H1 (cell line): ENCODE measurements at regions not wholly inside any gene's neighbourhood (a gene's known extent, or its start where the extent isn't known, plus 50 kb on each side); places are given as distances from the start of the nearest gene placed in this dataset.

ENCODE experiments used
- CTCF ChIA-PET: fragments of 300-600 bp; sonication (Branson Sonifier 250); formaldehyde crosslinking; loops from one replicate; lab custom pipeline; 2021; ENCODE audit not compliant: partially characterized antibody; lab: Charles Lee
- POLR2A ChIA-PET: fragments of 300-600 bp; sonication (Branson Sonifier 250); formaldehyde crosslinking; loops from one replicate; lab custom pipeline; 2021; ENCODE audit warnings: inconsistent platforms; ENCODE audit not compliant: partially characterized antibody; lab: Charles Lee
- DNase-seq, 2 experiments: peaks; one replicate each; pipeline versions ENCODE4 v3.0.0 to v3.0.0-alpha.2; 2010 to 2022; ENCODE audit warnings: low spot score in 2 of 2, low read depth in 1 of 2, mixed read lengths in 1 of 2
- FAIRE-seq: peaks from 2 replicates; lab custom pipeline; 2011; peaks lifted over from hg19 to GRCh38; lab: Jason Lieb, UNC
- H2AFZ ChIP-seq: 2 replicates; pipeline ENCODE4 v1.8.1; 2012; ENCODE audit warnings: low read length, inconsistent platforms
- H2AK5ac ChIP-seq: 2 replicates; pipeline ENCODE4 v1.6.1; 2013; ENCODE audit warnings: low read depth, low read length
- H2BK120ac ChIP-seq: replicated peaks from 2 replicates; pipeline ENCODE3; 2013; ENCODE audit warnings: low read depth, low read length, inconsistent platforms
- H2BK12ac ChIP-seq: 2 replicates; pipeline ENCODE4 v1.6.1; 2013; ENCODE audit warnings: low read depth, low read length
- H2BK15ac ChIP-seq: 2 replicates; pipeline ENCODE4 v1.6.1; 2013; ENCODE audit warnings: low read length
- H2BK20ac ChIP-seq: 2 replicates; pipeline ENCODE4 v1.6.1; 2013; ENCODE audit warnings: low read length
- H2BK5ac ChIP-seq: 2 replicates; pipeline ENCODE4 v1.6.1; 2013; ENCODE audit warnings: low read depth, low read length
- H3K14ac ChIP-seq: 2 replicates; pipeline ENCODE4 v1.6.1; 2013; ENCODE audit warnings: inconsistent platforms; ENCODE audit not compliant: insufficient read length
- H3K18ac ChIP-seq: 2 replicates; pipeline ENCODE4 v1.6.1; 2013; ENCODE audit warnings: low read length; ENCODE audit errors: extremely low read depth
- H3K23ac ChIP-seq: 2 replicates; pipeline ENCODE4 v1.6.1; 2013; ENCODE audit warnings: inconsistent platforms; ENCODE audit not compliant: insufficient read length
- H3K23me2 ChIP-seq: 2 replicates; pipeline ENCODE4 v1.6.1; 2013; ENCODE audit warnings: low read depth, low read length
- H3K27ac ChIP-seq: 2 replicates; pipeline ENCODE4 v1.6.1; 2011; ENCODE audit warnings: low read depth, low read length, inconsistent platforms
- H3K27me3 ChIP-seq, 4 experiments: replicated peaks in 1 of 4; 1 replicate in 1 of 4; 2 replicates in 3 of 4; pipeline versions ENCODE4 v1.6.1 to v1.8.1; 2011 to 2013; ENCODE audit warnings: low read length in 3 of 4, mild to moderate bottlenecking in 3 of 4, inconsistent platforms in 2 of 4, mixed read lengths in 2 of 4, moderate library complexity in 1 of 4; ENCODE audit not compliant: control insufficient read depth in 3 of 4, insufficient read depth in 3 of 4; ENCODE audit errors: extremely low read depth in 1 of 4
- H3K36me3 ChIP-seq, 4 experiments: 2 replicates each; pipeline versions ENCODE4 v1.6.1 to v1.8.1; 2011 to 2013; ENCODE audit warnings: mild to moderate bottlenecking in 4 of 4, low read length in 3 of 4, moderate library complexity in 2 of 4, control low read depth in 1 of 4, inconsistent platforms in 1 of 4; ENCODE audit not compliant: insufficient read depth in 4 of 4, control insufficient read depth in 2 of 4
- H3K4ac ChIP-seq: replicated peaks from 2 replicates; pipeline ENCODE3; 2013; ENCODE audit warnings: low read length, low read depth, mixed read lengths, inconsistent platforms; ENCODE audit not compliant: insufficient read length
- H3K4me1 ChIP-seq, 4 experiments: replicated peaks in 1 of 4; 1 replicate in 1 of 4; 2 replicates in 3 of 4; pipeline versions ENCODE4 v1.6.1 to v1.8.1; 2011 to 2013; ENCODE audit warnings: low read length in 3 of 4, inconsistent platforms in 2 of 4, mixed read lengths in 1 of 4; ENCODE audit not compliant: insufficient read depth in 4 of 4, control insufficient read depth in 3 of 4
- H3K4me2 ChIP-seq, 2 experiments: 2 replicates each; pipeline versions ENCODE4 v1.6.1 to v1.8.1; 2011 to 2013; ENCODE audit warnings: low read depth in 2 of 2, low read length in 2 of 2, control low read depth in 1 of 2, inconsistent platforms in 1 of 2, mild to moderate bottlenecking in 1 of 2; ENCODE audit not compliant: insufficient read depth in 1 of 2
- H3K4me3 ChIP-seq, 4 experiments: fragments of 200-600, 300-600 bp in 1 of 4; sonication (generic), shearing (Covaris generic), sonication (Bioruptor Twin) in 1 of 4; 2 replicates each; pipeline versions ENCODE4 v1.5.1 to v1.8.1; 2011 to 2016; ENCODE audit warnings: low read length in 4 of 4, low read depth in 3 of 4, control low read depth in 2 of 4, inconsistent platforms in 2 of 4, mild to moderate bottlenecking in 2 of 4, mixed read lengths in 1 of 4, moderate library complexity in 1 of 4; ENCODE audit not compliant: insufficient read depth in 2 of 4; ENCODE audit errors: extremely low read depth in 1 of 4
- H3K56ac ChIP-seq: replicated peaks from 2 replicates; pipeline ENCODE3; 2013; ENCODE audit warnings: low read depth, mild to moderate bottlenecking, mixed read lengths, low read length, inconsistent platforms; ENCODE audit not compliant: insufficient read length
- H3K79me1 ChIP-seq: 2 replicates; pipeline ENCODE4 v1.6.1; 2013; ENCODE audit warnings: low read depth, low read length, control low read depth
- H3K79me2 ChIP-seq, 2 experiments: 2 replicates each; pipeline versions ENCODE4 v1.6.1 to v1.8.1; 2012 to 2013; ENCODE audit warnings: low read length in 2 of 2, mild to moderate bottlenecking in 2 of 2, inconsistent platforms in 1 of 2; ENCODE audit not compliant: insufficient read depth in 2 of 2, control insufficient read depth in 1 of 2
- H3K9ac ChIP-seq, 4 experiments: replicated peaks in 1 of 4; 1 replicate in 1 of 4; 2 replicates in 3 of 4; pipeline versions ENCODE4 v1.6.1 to v1.8.1; 2011 to 2013; ENCODE audit warnings: low read depth in 3 of 4, low read length in 3 of 4, control low read depth in 2 of 4, mild to moderate bottlenecking in 2 of 4, moderate library complexity in 2 of 4, inconsistent platforms in 1 of 4; ENCODE audit errors: extremely low read depth in 1 of 4
- H3K9me3 ChIP-seq, 2 experiments: 2 replicates each; pipeline versions ENCODE4 v1.6.1 to v1.8.1; 2012 to 2013; ENCODE audit warnings: mild to moderate bottlenecking in 2 of 2, moderate library complexity in 2 of 2, control low read depth in 1 of 2, inconsistent platforms in 1 of 2, low read depth in 1 of 2, low read length in 1 of 2, mixed read lengths in 1 of 2; ENCODE audit not compliant: insufficient read depth in 2 of 2
- H4K20me1 ChIP-seq, 2 experiments: replicated peaks in 1 of 2; 2 replicates each; pipeline versions ENCODE3 to v1.8.1; 2011 to 2013; ENCODE audit warnings: inconsistent platforms in 2 of 2, low read length in 2 of 2, mild to moderate bottlenecking in 1 of 2; ENCODE audit not compliant: insufficient read depth in 2 of 2, control insufficient read depth in 1 of 2
- H4K5ac ChIP-seq: 2 replicates; pipeline ENCODE4 v1.6.1; 2013; ENCODE audit warnings: low read length, low read depth, mixed read lengths, inconsistent platforms; ENCODE audit not compliant: insufficient read length
- H4K8ac ChIP-seq: 2 replicates; pipeline ENCODE4 v1.8.0; 2013; ENCODE audit warnings: mild to moderate bottlenecking, moderate library complexity, low read length, inconsistent platforms; ENCODE audit not compliant: insufficient read depth; ENCODE audit errors: extremely low read depth
- H4K91ac ChIP-seq: replicated peaks from 2 replicates; pipeline ENCODE3; 2013; ENCODE audit warnings: low read length, mixed read lengths, inconsistent platforms; ENCODE audit not compliant: insufficient read length
- BACH1 ChIP-seq: IDR thresholded peaks from 2 replicates; pipeline ENCODE4 v1.6.1; 2012; ENCODE audit warnings: low read length, improper control_type of control experiment
- CBX8 ChIP-seq: fragments of 300-800, 300-1000 bp; sonication (generic); IDR thresholded peaks from 2 replicates; pipeline ENCODE4 v1.7.1; 2016; ENCODE audit warnings: low read depth, low read length, borderline replicate concordance
- CTBP2 ChIP-seq: IDR thresholded peaks from 2 replicates; pipeline ENCODE4 v1.7.0; 2011; ENCODE audit warnings: borderline replicate concordance, mild to moderate bottlenecking, moderate library complexity, mixed read lengths, low read length; ENCODE audit not compliant: insufficient read depth, insufficient read length
- FOSL1 ChIP-seq: IDR thresholded peaks from 2 replicates; pipeline ENCODE4 v1.6.1; 2011; ENCODE audit warnings: mild to moderate bottlenecking, low read depth, low read length, moderate library complexity; ENCODE audit not compliant: insufficient read depth
- GTF2F1 ChIP-seq: IDR thresholded peaks from 2 replicates; pipeline ENCODE4 v1.6.1; 2012; ENCODE audit warnings: low read depth, low read length, improper control_type of control experiment, borderline replicate concordance
- KDM5A ChIP-seq: fragments of 200-600 bp; IDR thresholded peaks from 2 replicates; pipeline ENCODE4 v1.7.1; 2012; ENCODE audit warnings: mild to moderate bottlenecking, low read length, inconsistent platforms, mixed read lengths
- NANOG ChIP-seq: IDR thresholded peaks from 2 replicates; pipeline ENCODE4 v1.6.1; 2011; ENCODE audit warnings: low read length, low read depth, mild to moderate bottlenecking, inconsistent platforms; ENCODE audit not compliant: insufficient read depth, poor library complexity, severe bottlenecking
- POLR2A ChIP-seq, 2 experiments: IDR thresholded peaks; 1 replicate in 1 of 2; 2 replicates in 1 of 2; pipeline ENCODE4 v1.6.1; 2011; ENCODE audit warnings: low read depth in 2 of 2, low read length in 2 of 2, mild to moderate bottlenecking in 2 of 2; ENCODE audit errors: control extremely low read depth in 1 of 2
- SP4 ChIP-seq: IDR thresholded peaks from 2 replicates; pipeline ENCODE4 v1.6.1; 2012; ENCODE audit warnings: low read length, inconsistent platforms
- TAF1 ChIP-seq: IDR thresholded peaks from 2 replicates; pipeline ENCODE4 v1.6.1; 2011; ENCODE audit warnings: mild to moderate bottlenecking, low read depth, low read length
- TEAD4 ChIP-seq: IDR thresholded peaks from 2 replicates; pipeline ENCODE4 v1.6.1; 2012; ENCODE audit warnings: low read depth, low read length, inconsistent platforms, mixed read lengths
- WGBS, 2 experiments: shearing (Covaris generic) in 1 of 2; methylation state at CpG; one replicate each; pipeline versions ENCODE4 v1.1.6 to v1.1.7; 2013 to 2015; ENCODE audit warnings: low lambda C conversion rate in 2 of 2, mixed read lengths in 2 of 2, inconsistent platforms in 1 of 2, low coverage in 1 of 2, missing lambda C conversion rate in 1 of 2; ENCODE audit not compliant: insufficient replicate concordance in 2 of 2, insufficient coverage in 1 of 2, insufficient read length in 1 of 2; ENCODE audit errors: extremely low coverage in 1 of 2, missing lambda C conversion rate in 1 of 2; 5-methylcytosine and 5-hydroxymethylcytosine counted together
- TF ChIP-seq, protein P1 (sequence below): IDR thresholded peaks from 2 replicates; pipeline ENCODE4 v1.6.1; 2012; ENCODE audit warnings: inconsistent platforms

DNA sequence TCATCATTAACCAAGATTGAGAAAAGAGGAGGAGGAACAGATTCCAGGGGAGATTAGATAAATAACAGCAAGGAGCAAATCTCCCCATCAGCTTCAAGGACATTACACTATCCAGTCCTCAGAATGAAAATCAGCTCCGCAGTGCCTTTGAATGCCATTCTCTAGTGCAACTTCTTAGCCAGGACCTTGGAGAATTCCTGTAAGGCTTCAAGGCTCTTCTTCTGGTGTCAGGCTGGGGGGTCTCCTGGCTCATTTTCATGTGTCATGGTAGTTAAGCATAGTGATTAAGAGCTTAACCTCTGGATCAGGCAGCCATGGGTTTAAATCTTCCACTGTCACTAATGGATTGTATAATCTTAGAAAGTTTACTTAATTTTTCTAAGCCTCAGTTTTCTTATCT, 137.3 kb upstream of the CCL2 start:
- CTCF ChIA-PET: interaction anchor here (0.7 to 2.6 kb wide), 4 partner anchors 14 to 172 kb away, joined by 3 to 19 read pairs (median 4); no protein-coding TSS in a partner anchor
- Histone ChIP-seq H3K23ac (no peak overlapping the region), H3K27me3 (no peaks in the 10 kb centered on the region), H3K4ac (no peak overlapping the region), H4K8ac (no peak overlapping the region), H4K5ac (no peak overlapping the region), H2BK12ac (no peak overlapping the region), H3K9ac (no peak overlapping the region), H4K91ac (no peak overlapping the region), H3K36me3 (no peaks in the 10 kb centered on the region), H2BK120ac (no peak overlapping the region), H2BK15ac (no peak overlapping the region), H2AK5ac (no peak overlapping the region), H3K4me1 (no peaks in the 10 kb centered on the region), H3K79me2 (no peaks in the 10 kb centered on the region), H3K4me3 (no peak overlapping the region), H3K14ac (no peak overlapping the region), H3K9me3 (no peaks in the 10 kb centered on the region), H3K79me1 (no peaks in the 10 kb centered on the region; the same call in 1 of the 2 replicates), H3K56ac (no peak overlapping the region), H3K18ac (no peak overlapping the region), H3K4me2 (no peak overlapping the region), H3K27ac (no peak overlapping the region), H2AFZ (no peak overlapping the region), H3K23me2 (no peaks in the 10 kb centered on the region), H2BK5ac (no peak overlapping the region), H2BK20ac (no peak overlapping the region), H4K20me1 (no peaks in the 10 kb centered on the region)
- POLR2A ChIA-PET: no interaction called here
- FAIRE-seq: no peak
- DNase-seq: no peak
- 100% methylated on average over 1 of the region's 1 CpG; no CpG with 5 or more reads in 1 of the 2 experiments for WGBS, 2 experiments
- TF ChIP-seq, protein P1, sequence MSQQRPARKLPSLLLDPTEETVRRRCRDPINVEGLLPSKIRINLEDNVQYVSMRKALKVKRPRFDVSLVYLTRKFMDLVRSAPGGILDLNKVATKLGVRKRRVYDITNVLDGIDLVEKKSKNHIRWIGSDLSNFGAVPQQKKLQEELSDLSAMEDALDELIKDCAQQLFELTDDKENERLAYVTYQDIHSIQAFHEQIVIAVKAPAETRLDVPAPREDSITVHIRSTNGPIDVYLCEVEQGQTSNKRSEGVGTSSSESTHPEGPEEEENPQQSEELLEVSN: no peak
- no peak for TF ChIP-seq GTF2F1
- no peak for TF ChIP-seq NANOG
- no peak for TF ChIP-seq TAF1
- no peak for TF ChIP-seq BACH1
- TF ChIP-seq CTBP2: no peak
- TF ChIP-seq FOSL1: no peak
- no peak for TF ChIP-seq KDM5A
- TF ChIP-seq CBX8: no peak
- TF ChIP-seq TEAD4: no peak
- no peak for TF ChIP-seq POLR2A (IDR thresholded peaks at IDR 0.05; ENCODE audit: control extremely low read depth in 1 of 2, low read depth in 2 of 2, low read length in 2 of 2)
- no peak for TF ChIP-seq SP4
